HG02588 (cell line): ENCODE measurements at regions not wholly inside any gene's neighbourhood (a gene's known extent, or its start where the extent isn't known, plus 50 kb on each side); places are given as distances from the start of the nearest gene placed in this dataset.

Experiments
- ATAC-seq: cut with Tn5 transposase; IDR thresholded peaks from one replicate; pipeline ENCODE4 v1.9.1; 2021; ENCODE audit warnings: mild to moderate bottlenecking, moderate library complexity; ENCODE audit not compliant: unreplicated experiment

- ATAC-seq = no peak
Observed at GRCh38 chr2:191512874-191513273, 165.1 kb upstream of the NABP1 start.

DNA sequence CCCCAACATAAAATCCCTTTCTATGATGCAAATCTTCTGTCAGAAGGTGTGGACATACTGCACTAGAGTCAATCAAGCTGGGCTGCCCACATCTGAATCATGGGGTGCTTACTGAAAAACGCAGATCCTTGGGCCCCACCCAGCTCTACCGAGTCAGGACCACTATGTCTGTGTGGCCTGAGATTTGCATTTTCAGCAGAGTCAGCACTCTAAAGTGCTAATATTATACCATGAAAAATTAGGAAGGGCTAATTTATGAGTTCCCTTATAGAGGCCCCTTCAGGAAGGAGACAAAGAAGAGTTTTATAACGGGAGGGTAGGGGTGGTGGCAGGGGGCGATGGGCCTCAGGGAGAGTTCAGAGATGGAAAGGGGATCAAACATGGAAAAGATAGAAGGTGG, 163.3 kb upstream of the NABP1 start:
- ATAC-seq = no peak

DNA sequence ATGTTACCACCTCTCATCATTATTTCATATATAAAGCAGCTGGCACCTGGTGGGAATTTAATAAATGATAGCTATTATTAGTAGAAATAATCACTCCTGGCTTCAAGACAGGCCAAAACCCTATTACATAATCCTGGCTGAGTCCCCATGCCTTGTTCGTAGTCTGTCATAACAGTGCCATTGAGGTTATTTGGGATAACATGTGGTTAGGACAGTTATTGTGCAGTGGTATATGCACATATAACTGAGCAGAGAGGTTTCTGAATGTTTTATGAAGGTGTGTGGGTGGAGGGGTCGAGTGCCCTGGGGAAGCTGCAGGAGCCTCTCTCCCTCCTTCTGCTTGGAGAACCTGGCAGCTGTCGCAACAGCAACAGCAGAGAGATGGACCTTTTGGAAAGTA, 162.4 kb upstream of the NABP1 start:
- no peak for ATAC-seq

DNA sequence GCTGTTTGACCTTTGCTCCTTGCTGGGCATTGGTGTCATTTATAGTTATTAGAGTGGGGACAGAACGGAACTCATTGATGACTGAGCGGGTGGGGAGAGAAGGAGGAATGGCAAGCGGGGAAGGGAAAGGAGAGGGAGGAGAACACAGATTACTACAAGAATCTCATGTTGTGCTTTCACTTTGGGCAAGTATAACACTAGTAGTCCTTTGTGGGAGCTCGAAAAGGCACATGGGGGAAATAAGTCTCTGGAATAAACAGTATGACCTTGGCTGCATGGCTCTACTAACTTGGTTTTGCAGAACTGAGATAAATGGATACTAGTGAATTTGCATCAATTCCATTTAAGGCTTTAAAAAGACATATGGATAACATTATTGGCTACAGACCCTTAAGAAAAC, 161.7 kb upstream of the NABP1 start:
- no peak for ATAC-seq

- ATAC-seq = no peak
Observed at GRCh38 chr2:191521608-191522208, 156.2 kb upstream of the NABP1 start.

DNA sequence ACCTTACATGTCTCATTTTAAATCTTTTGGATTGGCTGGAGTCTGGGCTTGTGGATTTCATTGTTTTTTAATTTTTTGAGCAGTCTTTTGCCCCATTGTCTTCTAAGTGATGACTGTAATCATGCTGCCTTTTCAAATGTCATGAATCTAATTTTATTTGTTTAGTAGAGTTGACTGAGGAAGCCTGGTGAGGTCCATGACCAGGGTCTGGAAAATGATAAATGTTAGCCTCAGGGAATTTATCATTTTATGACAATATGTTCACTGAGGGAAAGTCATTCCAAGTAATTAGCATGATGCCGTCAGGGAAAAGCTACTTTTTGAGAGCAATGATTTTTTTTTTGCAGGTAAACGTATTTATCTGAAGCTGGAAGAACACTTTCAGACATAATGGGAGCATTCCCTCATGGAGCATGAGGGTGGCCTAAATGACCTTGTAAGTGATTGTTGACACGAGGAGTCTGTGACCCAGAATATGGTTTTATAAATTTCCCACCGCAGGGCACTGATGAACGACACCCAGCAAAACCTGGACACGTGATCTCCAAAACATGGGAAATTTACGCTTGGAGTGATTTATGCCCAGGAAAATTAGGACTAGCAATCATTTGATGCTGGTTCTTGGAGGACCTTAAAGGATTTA, 155.3 kb upstream of the NABP1 start:
- ATAC-seq = no peak

DNA sequence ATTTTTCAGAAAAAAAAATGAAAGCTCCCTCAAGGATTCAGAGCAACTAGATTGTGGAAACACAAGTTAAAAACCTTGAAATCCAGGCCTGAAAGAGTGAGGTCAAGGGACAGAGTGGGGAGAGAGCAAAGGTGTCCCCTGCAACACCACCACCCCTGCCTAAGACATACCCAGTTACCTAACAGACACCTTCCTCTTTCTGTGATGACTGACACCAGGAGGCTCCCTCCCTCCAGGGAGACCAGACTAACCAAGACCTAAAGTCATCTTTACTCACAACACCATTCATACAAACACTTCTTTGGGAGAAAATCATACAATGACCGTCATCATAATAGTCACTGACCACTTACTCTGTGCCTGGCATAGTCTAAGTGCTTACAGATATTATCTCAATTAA, 151.8 kb upstream of the NABP1 start:
- ATAC-seq = no peak

- ATAC-seq = no peak
Observed at GRCh38 chr2:191526536-191526935, 151.4 kb upstream of the NABP1 start.

DNA sequence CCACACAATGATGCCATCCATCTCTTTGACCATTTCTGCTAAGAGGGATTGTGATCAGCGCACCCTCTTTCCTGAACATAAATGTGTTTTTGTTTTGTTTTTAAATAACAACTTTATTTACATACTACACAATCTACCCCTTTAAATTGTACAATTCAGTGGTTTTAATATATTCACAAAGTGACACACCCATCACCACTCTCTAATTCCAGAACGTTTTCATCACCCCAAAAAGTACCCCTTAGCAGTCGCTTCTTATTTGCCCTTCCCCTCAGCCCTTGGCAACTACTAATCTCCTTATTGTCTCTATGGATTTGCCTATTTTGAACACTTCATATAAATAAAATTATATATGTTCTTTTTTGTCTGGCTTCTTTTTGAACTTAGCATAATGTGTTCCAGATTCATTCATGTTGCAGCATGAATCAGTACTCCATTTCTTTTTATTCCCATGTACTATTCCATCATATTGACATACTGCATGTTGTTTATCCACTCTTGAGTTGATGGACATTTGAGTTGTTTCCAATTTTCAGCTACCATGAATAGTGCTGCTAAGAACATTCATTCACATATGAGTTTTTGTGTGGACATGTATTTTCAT, 150.9 kb upstream of the NABP1 start:
- ATAC-seq = no peak

GRCh38 chr2:191530618-191531017, 147.3 kb upstream of the NABP1 start:
- no peak for ATAC-seq

- ATAC-seq = no peak
Observed at GRCh38 chr2:191533693-191534180, 144.2 kb upstream of the NABP1 start.

DNA sequence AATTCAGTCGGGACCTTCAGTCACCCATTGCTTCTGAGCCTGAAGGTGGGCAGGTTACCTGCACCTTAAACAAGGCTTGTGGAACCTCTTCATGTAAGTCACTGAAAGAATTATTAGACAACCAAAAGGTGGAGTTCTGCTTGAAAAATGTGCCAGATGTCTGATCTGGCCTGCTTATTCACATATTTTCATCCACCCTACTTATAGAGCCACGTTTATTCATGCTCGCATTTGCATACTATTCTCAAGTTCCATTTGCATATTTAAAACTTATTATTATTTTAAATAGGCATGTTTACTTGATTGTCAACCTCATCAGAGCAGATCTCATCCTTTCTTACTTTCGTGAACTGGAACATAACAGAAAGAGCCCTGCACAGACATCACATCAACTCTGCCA, 140.0 kb upstream of the NABP1 start:
- no peak for ATAC-seq

DNA sequence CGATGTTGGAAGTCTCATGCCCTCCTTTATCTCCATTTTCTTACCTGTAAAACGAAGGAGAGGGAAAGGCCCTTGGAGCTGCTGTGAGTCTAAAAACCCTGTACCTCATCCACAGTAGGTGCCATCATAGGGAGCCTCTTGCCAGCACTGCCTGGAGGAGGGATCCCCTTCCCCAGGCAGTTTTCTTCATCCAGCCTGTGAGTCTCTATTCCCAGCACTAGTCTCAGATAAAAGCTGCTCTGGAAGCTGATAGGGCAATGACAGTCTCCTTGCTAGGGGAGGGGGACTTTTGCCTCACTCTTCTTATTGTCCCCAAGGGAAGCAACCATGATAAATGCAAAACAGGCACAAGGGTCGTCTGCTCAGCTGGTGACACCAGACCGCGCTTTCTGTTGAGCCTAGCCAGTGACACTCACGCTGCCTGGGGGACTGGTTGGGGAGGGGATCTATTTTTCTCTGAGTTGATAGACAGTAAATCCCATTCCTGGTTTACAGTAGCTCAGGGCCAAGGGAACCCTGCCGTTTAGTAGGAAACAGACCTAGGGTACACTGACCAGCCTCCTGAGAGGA, 139.5 kb upstream of the NABP1 start:
- ATAC-seq = no peak

GRCh38 chr2:191539068-191539467, 138.9 kb upstream of the NABP1 start:
- ATAC-seq = no peak

DNA sequence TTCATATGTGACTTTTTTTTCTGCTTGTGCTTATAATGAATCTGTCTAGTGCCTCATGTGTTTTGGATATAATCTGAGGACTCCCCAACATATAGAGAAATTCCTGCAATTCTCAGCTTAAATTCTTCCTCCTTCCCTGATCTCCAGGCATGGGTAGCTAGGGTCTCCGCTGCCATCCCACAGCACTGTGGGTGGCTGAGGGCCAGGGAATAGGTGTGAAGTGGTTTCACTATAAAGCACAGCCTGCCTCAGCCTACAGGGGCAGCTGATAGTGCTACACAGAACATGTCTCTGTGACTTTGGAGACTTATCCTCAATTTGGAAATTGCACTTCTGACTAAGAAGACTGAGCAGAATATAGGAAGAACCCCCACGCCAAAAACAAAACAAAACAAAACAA, 137.3 kb upstream of the NABP1 start:
- no peak for ATAC-seq

DNA sequence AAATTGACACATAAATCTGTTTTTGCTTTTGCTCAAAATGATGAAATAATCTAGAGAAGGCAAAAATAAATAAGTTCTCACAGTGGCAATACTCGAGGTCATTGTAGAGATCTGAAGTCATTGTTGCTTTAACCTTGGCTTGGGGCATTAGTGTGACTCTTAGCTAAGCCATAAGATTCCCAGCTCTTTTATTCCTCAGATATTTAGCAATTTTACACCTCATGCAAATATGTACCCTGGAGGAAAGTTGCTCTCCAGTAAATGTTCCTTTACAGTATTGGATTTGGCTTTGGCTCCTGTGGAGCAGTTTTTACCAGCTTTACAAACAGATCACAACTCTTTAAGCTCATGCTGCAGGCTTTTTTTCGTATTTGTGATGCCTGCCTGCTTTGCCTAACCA, 134.2 kb upstream of the NABP1 start:
- ATAC-seq = no peak

DNA sequence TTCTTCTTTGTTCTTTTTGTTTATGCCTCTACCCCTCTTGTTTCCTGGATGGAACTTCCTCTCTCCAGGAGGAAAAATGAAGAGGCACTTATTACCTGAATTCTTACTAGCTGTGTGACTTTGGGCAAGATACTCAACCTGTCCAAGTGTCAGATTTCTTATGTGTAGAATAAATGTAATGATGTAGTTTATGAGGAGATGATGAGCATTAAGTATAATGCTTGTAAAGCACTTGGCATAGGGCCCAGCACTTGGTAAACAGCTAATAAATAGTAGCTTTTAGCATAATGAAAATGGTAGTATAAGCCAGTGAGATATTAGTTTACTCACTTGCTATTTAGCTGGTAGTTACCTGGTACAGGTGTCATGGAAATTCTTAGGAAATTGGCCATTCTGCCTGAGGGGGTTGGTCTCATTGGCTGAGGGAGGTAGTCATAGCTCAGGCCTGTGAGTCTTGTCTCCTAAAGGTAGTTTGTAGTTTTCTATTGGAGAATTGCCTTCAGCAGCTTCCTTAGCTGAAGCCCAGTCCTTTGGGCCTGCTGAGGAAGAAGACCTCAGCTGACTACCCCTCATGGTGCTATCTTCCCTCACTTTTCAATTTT, 133.4 kb upstream of the NABP1 start:
- ATAC-seq = no peak

DNA sequence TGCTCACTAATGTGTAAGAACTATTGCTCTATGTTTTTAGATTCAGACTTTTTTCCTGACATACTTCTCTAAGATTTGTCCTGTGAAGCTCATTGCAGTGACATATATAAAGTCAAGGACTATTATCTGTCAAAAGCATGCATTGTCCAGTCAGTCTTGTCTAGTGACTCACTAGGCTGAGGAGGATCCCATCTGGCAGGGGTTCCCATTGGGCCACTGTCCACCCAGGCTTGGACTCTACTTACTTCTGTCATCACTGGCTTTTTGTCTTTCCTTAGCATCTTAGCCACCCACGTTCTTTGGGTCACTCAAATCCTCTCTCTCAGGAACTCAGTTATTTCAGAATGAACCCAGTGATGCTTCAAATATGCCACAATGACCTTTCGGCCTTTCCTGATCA, 132.6 kb upstream of the NABP1 start:
- no peak for ATAC-seq

DNA sequence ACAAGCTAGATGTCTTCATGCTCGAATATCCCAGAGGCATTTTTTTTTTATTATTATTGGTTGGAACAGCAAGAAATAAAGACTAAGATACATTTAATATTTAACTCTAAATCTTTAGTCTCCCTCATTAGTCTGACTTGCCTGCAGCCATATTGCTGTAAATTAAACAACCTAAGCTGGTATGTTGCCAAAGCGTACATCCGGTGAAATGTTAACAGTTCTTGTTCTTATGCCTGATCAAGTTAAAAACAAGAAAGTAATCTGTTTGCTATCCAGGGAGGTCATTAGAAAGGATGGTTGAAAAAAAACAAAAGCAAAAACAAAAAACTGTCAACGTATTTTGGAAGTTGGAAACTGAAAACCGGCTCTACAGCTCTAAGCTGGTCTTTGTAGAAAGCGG, 125.9 kb upstream of the NABP1 start:
- no peak for ATAC-seq

DNA sequence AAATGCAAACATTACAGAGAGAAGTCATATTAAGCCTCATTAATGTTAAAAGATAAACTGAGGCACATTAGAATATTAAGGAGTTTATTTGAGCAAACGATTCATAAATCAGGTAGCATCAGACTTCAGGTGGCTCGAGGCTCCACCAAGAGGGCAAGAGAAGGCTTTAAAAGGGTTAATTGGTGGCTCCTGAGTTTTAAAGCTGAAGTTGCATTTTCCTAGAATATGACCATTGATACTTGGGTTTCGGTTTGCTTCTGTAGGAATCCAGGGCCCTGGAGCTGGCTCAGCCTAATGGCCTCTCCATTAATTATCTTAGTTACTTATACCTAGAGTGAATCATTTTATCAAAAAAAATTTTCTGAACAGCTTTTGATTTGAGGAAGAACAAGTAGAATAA, 123.7 kb upstream of the NABP1 start:
- no peak for ATAC-seq

- peak; percentile 94 for ATAC-seq
Observed at GRCh38 chr2:191555092-191555742, 122.7 kb upstream of the NABP1 start.
